SIG-M5 (cell line): ENCODE measurements at regions not wholly inside any gene's neighbourhood (a gene's known extent, or its start where the extent isn't known, plus 50 kb on each side); places are given as distances from the start of the nearest gene placed in this dataset.

Experiments
- DNase-seq: peaks from one replicate; lab custom pipeline; 2025; lab: John Stamatoyannopoulos, UW

GRCh38 chr2:161028581-161028980, 131.6 kb upstream of the TANK start:
- DNase-seq: no peak

GRCh38 chr2:161029321-161029720, 130.9 kb upstream of the TANK start:
- DNase-seq: no peak

GRCh38 chr2:161030260-161031063, 129.8 kb upstream of the TANK start:
- peak; percentile 33 for DNase-seq

GRCh38 chr2:161031511-161031910, 128.7 kb upstream of the TANK start:
- no peak for DNase-seq

GRCh38 chr2:161032635-161033034, 127.6 kb upstream of the TANK start:
- DNase-seq: no peak

- DNase-seq: no peak
These were observed 127.1 kb upstream of the TANK start for GRCh38 chr2:161033059-161033660.

- DNase-seq: no peak
These were observed 123.3 kb upstream of the TANK start for GRCh38 chr2:161036926-161037325.

- no peak for DNase-seq
These were observed 121.2 kb upstream of the TANK start for GRCh38 chr2:161039071-161039470.

GRCh38 chr2:161041356-161041755, 118.9 kb upstream of the TANK start:
- DNase-seq: no peak

GRCh38 chr2:161042990-161043625, 117.1 kb upstream of the TANK start:
- no peak for DNase-seq

GRCh38 chr2:161044095-161044865, 115.9 kb upstream of the TANK start:
- DNase-seq: no peak

- no peak for DNase-seq
These were observed 115.3 kb upstream of the TANK start for GRCh38 chr2:161044921-161045320.

GRCh38 chr2:161045726-161046125, 114.5 kb upstream of the TANK start:
- DNase-seq: no peak

- DNase-seq: no peak
These were observed 113.4 kb upstream of the TANK start for GRCh38 chr2:161046876-161047275.

GRCh38 chr2:161048317-161048716, 111.9 kb upstream of the TANK start:
- DNase-seq: no peak

- no peak for DNase-seq
These were observed 110.7 kb upstream of the TANK start for GRCh38 chr2:161049559-161049958.

- no peak for DNase-seq
These were observed 108.0 kb upstream of the TANK start for GRCh38 chr2:161052214-161052613.

- no peak for DNase-seq
These were observed 104.9 kb upstream of the TANK start for GRCh38 chr2:161055289-161055688.

GRCh38 chr2:161059388-161059787, 100.8 kb upstream of the TANK start:
- no peak for DNase-seq

- DNase-seq: no peak
These were observed 98.4 kb upstream of the TANK start for GRCh38 chr2:161061786-161062185.

- DNase-seq: no peak
These were observed 96.9 kb upstream of the TANK start for GRCh38 chr2:161063157-161063945.

GRCh38 chr2:161063946-161064306, 96.3 kb upstream of the TANK start:
- no peak for DNase-seq
